GM23338 (cell line): ENCODE measurements at regions not wholly inside any gene's neighbourhood (a gene's known extent, or its start where the extent isn't known, plus 50 kb on each side); places are given as distances from the start of the nearest gene placed in this dataset.

Source experiments
- POLR2AphosphoS5 ChIP-seq: IDR thresholded peaks from 2 replicates; pipeline ENCODE4 v1.6.1; 2016; ENCODE audit warnings: antibody characterized with exemption, low read depth
- TF ChIP-seq, protein P1 (sequence below), 2 experiments: fragments of 200-600 bp in 1 of 2; sonication (generic) in 1 of 2; conservative IDR thresholded peaks; 2 replicates each; pipeline versions ENCODE4 v1.5.1 to v1.6.1; 2016 to 2017; ENCODE audit warnings: antibody characterized with exemption in 2 of 2, low read depth in 2 of 2, mild to moderate bottlenecking in 2 of 2, moderate library complexity in 1 of 2

DNA sequence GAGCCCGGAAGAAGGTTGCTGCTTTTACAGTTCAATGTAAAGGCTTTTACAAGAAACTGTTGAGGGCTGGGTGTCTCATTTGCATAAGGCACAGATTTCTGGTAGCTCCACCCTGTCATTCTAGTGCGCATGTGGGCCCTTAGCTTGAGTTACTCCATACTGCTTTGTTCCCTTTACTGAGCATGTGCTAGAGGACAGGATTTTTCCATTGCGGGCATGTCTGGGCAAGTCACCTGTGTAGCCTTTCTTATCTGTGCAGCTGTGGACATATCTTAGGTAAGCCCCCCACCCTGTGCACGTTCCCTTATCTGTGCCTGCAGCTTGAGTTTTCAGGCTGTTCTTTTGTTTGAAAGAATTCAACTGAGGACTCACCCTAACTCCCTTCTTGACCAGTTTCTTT lies 56.2 kb upstream of the ARHGAP5 start:
- TF ChIP-seq POLR2AphosphoS5 = no peak
- TF ChIP-seq, protein P1, sequence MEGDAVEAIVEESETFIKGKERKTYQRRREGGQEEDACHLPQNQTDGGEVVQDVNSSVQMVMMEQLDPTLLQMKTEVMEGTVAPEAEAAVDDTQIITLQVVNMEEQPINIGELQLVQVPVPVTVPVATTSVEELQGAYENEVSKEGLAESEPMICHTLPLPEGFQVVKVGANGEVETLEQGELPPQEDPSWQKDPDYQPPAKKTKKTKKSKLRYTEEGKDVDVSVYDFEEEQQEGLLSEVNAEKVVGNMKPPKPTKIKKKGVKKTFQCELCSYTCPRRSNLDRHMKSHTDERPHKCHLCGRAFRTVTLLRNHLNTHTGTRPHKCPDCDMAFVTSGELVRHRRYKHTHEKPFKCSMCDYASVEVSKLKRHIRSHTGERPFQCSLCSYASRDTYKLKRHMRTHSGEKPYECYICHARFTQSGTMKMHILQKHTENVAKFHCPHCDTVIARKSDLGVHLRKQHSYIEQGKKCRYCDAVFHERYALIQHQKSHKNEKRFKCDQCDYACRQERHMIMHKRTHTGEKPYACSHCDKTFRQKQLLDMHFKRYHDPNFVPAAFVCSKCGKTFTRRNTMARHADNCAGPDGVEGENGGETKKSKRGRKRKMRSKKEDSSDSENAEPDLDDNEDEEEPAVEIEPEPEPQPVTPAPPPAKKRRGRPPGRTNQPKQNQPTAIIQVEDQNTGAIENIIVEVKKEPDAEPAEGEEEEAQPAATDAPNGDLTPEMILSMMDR (conservative IDR thresholded peaks at IDR 0.05; ENCODE audit: low read depth in 2 of 2) = no peak
